A549 (cell line): ENCODE measurements at regions not wholly inside any gene's neighbourhood (a gene's known extent, or its start where the extent isn't known, plus 50 kb on each side); places are given as distances from the start of the nearest gene placed in this dataset.

Source experiments
- ATAC-seq, 2 experiments: fragments of 200-7000 bp in 1 of 2; fragments of >200 bp in 1 of 2; cut with Nextera tagmentation in 1 of 2; cut with Tn5 transposase in 1 of 2; 3 replicates each; pipeline versions ENCODE4 v1.8.0 to v1.9.1; 2018 to 2020; ENCODE audit warnings: mild to moderate bottlenecking in 1 of 2, moderate library complexity in 1 of 2
- CTCF ChIA-PET: fragments of 300-600 bp; sonication (Branson Sonifier 250); formaldehyde crosslinking; extraction: SDS; loops from one replicate; lab custom pipeline; 2021; ENCODE audit warnings: antibody characterized with exemption, inconsistent platforms; lab: Yijun Ruan, JAX
- POLR2A ChIA-PET: fragments of 350-600 bp; formaldehyde crosslinking; extraction: SDS; loops from one replicate; lab custom pipeline; 2021; ENCODE audit warnings: antibody characterized with exemption, inconsistent platforms; lab: Yijun Ruan, JAX
- DNase-seq, 2 experiments: peaks; one replicate each; pipeline versions ENCODE4 v3.0.0 to v3.0.0-alpha.2; 2011 to 2016; ENCODE audit warnings: low read depth in 1 of 2, low spot score in 1 of 2
- FAIRE-seq: peaks from 2 replicates; lab custom pipeline; 2011; peaks lifted over from hg19 to GRCh38; lab: Jason Lieb, UNC
- H3K27ac ChIP-seq, 2 experiments: fragments of >200 bp; sonication (Bioruptor Twin); formaldehyde crosslinking; 3 replicates each; pipeline ENCODE4 v1.5.1; 2016 to 2017
- H3K4me1 ChIP-seq: fragments of >200 bp; sonication (Bioruptor Twin); formaldehyde crosslinking; 3 replicates; pipeline ENCODE4 v1.6.1; 2016
- H3K4me2 ChIP-seq: fragments of >200 bp; sonication (Bioruptor Twin); formaldehyde crosslinking; 3 replicates; pipeline ENCODE4 v1.6.1; 2016
- H3K4me3 ChIP-seq: fragments of >200 bp; sonication (Bioruptor Twin); formaldehyde crosslinking; 3 replicates; pipeline ENCODE4 v1.5.1; 2016
- H3K9me3 ChIP-seq: fragments of >200 bp; sonication (Bioruptor Twin); formaldehyde crosslinking; 3 replicates; pipeline ENCODE4 v1.6.1; 2016
- CBX8 ChIP-seq: fragments of 200-600 bp; sonication (generic); IDR thresholded peaks from 2 replicates; pipeline ENCODE4 v1.6.1; 2016
- CEBPB ChIP-seq, 2 experiments: fragments of >200 bp in 1 of 2; sonication (Bioruptor Twin) in 1 of 2; formaldehyde crosslinking in 1 of 2; IDR thresholded peaks; 2 replicates each; pipeline ENCODE4 v1.6.1; 2012 to 2016
- ESRRA ChIP-seq: fragments of 150-350 bp; IDR thresholded peaks from 2 replicates; pipeline ENCODE4 v1.6.1; 2014; ENCODE audit warnings: mild to moderate bottlenecking, low read length, borderline replicate concordance
- HDAC2 ChIP-seq: fragments of 200-600 bp; sonication (generic); IDR thresholded peaks from 2 replicates; pipeline ENCODE4 v1.6.1; 2016
- HES2 ChIP-seq: fragments of >200 bp; sonication (Bioruptor Twin); formaldehyde crosslinking; IDR thresholded peaks from 2 replicates; pipeline ENCODE4 v1.6.1; 2016
- HMGXB4 ChIP-seq: fragments of 250-450 bp; sonication (Bioruptor Pico); IDR thresholded peaks from 2 replicates; pipeline ENCODE4 v1.5.0; 2021; ENCODE audit warnings: mild to moderate bottlenecking, moderate library complexity, borderline replicate concordance
- HOXA7 ChIP-seq: fragments of 250-450 bp; sonication (Bioruptor Pico); IDR thresholded peaks from 2 replicates; pipeline ENCODE4 v1.5.0; 2020; ENCODE audit warnings: mild to moderate bottlenecking, moderate library complexity
- HOXB13 ChIP-seq: fragments of 250-450 bp; sonication (Bioruptor Pico); IDR thresholded peaks from 2 replicates; pipeline ENCODE4 v1.5.0; 2020; ENCODE audit warnings: low read depth, mild to moderate bottlenecking, moderate library complexity
- JUN ChIP-seq, 2 experiments: fragments of >200 bp; sonication (Bioruptor Twin); formaldehyde crosslinking; IDR thresholded peaks; 2 replicates in 1 of 2; 3 replicates in 1 of 2; pipeline ENCODE4 v1.6.1; 2016 to 2017
- JUNB ChIP-seq: fragments of >200 bp; sonication (Bioruptor Twin); formaldehyde crosslinking; IDR thresholded peaks from 2 replicates; pipeline ENCODE4 v1.6.1; 2016
- KDM1A ChIP-seq: fragments of 200-600 bp; sonication (generic); IDR thresholded peaks from 2 replicates; pipeline ENCODE4 v1.6.1; 2016; ENCODE audit warnings: low read depth, mild to moderate bottlenecking
- MYC ChIP-seq: IDR thresholded peaks from 2 replicates; pipeline ENCODE4 v1.6.1; 2012; ENCODE audit warnings: mild to moderate bottlenecking, inconsistent platforms, low read length, improper control_type of control experiment, borderline replicate concordance
- NFE2L2 ChIP-seq: fragments of 150-350 bp; conservative IDR thresholded peaks from 2 replicates; pipeline ENCODE4 v1.6.1; 2014; ENCODE audit warnings: low read length
- PHF8 ChIP-seq: fragments of 200-600 bp; sonication (generic); IDR thresholded peaks from 2 replicates; pipeline ENCODE4 v1.6.1; 2016; ENCODE audit warnings: low read depth, mild to moderate bottlenecking, antibody characterized with exemption, moderate library complexity, borderline replicate concordance
- POLR2A ChIP-seq: IDR thresholded peaks from 2 replicates; pipeline ENCODE4 v1.6.1; 2012; ENCODE audit warnings: mild to moderate bottlenecking, low read length
- POLR2AphosphoS2 ChIP-seq: conservative IDR thresholded peaks from 2 replicates; pipeline ENCODE4 v1.6.1; 2012; ENCODE audit warnings: low read length, improper control_type of control experiment, inconsistent platforms
- REST ChIP-seq: fragments of 200-600 bp; sonication (generic); IDR thresholded peaks from 2 replicates; pipeline ENCODE4 v1.6.1; 2016; ENCODE audit warnings: antibody characterized with exemption, mild to moderate bottlenecking, moderate library complexity
- RNF2 ChIP-seq: fragments of 200-600 bp; sonication (generic); IDR thresholded peaks from 2 replicates; pipeline ENCODE4 v1.6.1; 2016; ENCODE audit warnings: low read depth, mild to moderate bottlenecking, antibody characterized with exemption, moderate library complexity, borderline replicate concordance
- SMC3 ChIP-seq: fragments of >200 bp; sonication (Bioruptor Twin); formaldehyde crosslinking; IDR thresholded peaks from 3 replicates; pipeline ENCODE4 v1.6.1; 2018; ENCODE audit warnings: inconsistent platforms
- TFCP2L1 ChIP-seq: fragments of 250-450 bp; sonication (Bioruptor Pico); IDR thresholded peaks from 2 replicates; pipeline ENCODE4 v1.5.0; 2021; ENCODE audit warnings: mild to moderate bottlenecking
- ZNF302 ChIP-seq: fragments of 250-450 bp; sonication (Bioruptor Pico); IDR thresholded peaks from 2 replicates; pipeline ENCODE4 v1.9.0; 2021; ENCODE audit warnings: inconsistent platforms, mild to moderate bottlenecking, moderate library complexity
- WGBS: methylation state at CpG from one replicate; pipeline ENCODE4 v1.1.6; 2017; ENCODE audit errors: missing lambda C conversion rate; 5-methylcytosine and 5-hydroxymethylcytosine counted together

- no peak for TF ChIP-seq REST
Measured at GRCh38 chr16:50879873-50880695, 138.2 kb downstream of the CYLD start (continued).

- H3K4me3 ChIP-seq, result no peak overlapping the region
- H3K27ac ChIP-seq, result no peak overlapping the region
- 30% methylated on average over 15 of the region's 15 CpGs for WGBS
- no peaks in the 10 kb centered on the region for H3K4me1 ChIP-seq
- FAIRE-seq (no peak), DNase-seq (no peak), ATAC-seq (no peak)
- no peak overlapping the region; the same call in 2 of the 3 replicates for H3K4me2 ChIP-seq
- ChIA-PET CTCF (interaction anchor here (0.8 kb wide), 1 partner anchor 34 kb away, joined by 3 read pairs; no protein-coding TSS in a partner anchor), POLR2A (no interaction called here)
- no peaks in the 10 kb centered on the region for H3K9me3 ChIP-seq
- TF ChIP-seq PHF8, result no peak
- TF ChIP-seq JUNB, result no peak
- no peak for TF ChIP-seq CEBPB (IDR thresholded peaks at IDR 0.05)
- no peak for TF ChIP-seq HOXB13 (CRISPR knock-in tag)
- TF ChIP-seq KDM1A, result no peak
- no peak for TF ChIP-seq POLR2AphosphoS2
- no peak for TF ChIP-seq HES2
- TF ChIP-seq POLR2A, result no peak
- TF ChIP-seq SMC3, result no peak
- TF ChIP-seq HOXA7 (CRISPR knock-in tag), result no peak
- no peak for TF ChIP-seq HDAC2
- TF ChIP-seq HMGXB4, result no peak
- no peak for TF ChIP-seq CBX8
- no peak for TF ChIP-seq JUN (IDR thresholded peaks at IDR 0.05)
- TF ChIP-seq RNF2, result no peak
- no peak for TF ChIP-seq ZNF302
- no peak for TF ChIP-seq TFCP2L1
- TF ChIP-seq ESRRA, result no peak
- no peak for TF ChIP-seq NFE2L2
- TF ChIP-seq MYC, result no peak
Measured at GRCh38 chr16:50878966-50879615, 137.2 kb downstream of the CYLD start.
